ENCODE measurements at regions not wholly inside any gene's neighbourhood (a gene's known extent, or its start where the extent isn't known, plus 50 kb on each side); places are given as distances from the start of the nearest gene placed in this dataset.
"Not testable (repeated sequence)": the region's sequence is repeated elsewhere in the genome, so short reads cannot be mapped to it uniquely, and the experiment has no call there.

GRCh38 chr2:171266102-171266501 is 105.4 kb upstream of the TLK1 start:
- H3K4me3 ChIP-seq (ENCODE audit: low read length) = no peak overlapping the region
- H3K27me3 ChIP-seq (ENCODE audit: insufficient read depth, low read length) = no peaks in the 10 kb centered on the region
- no peaks in the 10 kb centered on the region for H3K9me3 ChIP-seq (ENCODE audit: insufficient read depth, low read depth, low read length)
- no peak overlapping the region for H3K27ac ChIP-seq (ENCODE audit: low read length)
- H3K9ac ChIP-seq (ENCODE audit: low read depth, low read length) = no peak overlapping the region
- H3K36me3 ChIP-seq (ENCODE audit: insufficient read depth, low read depth, low read length) = no peaks in the 10 kb centered on the region
- peaks cover 13% of the 10 kb centered on the region for H3K4me1 ChIP-seq (ENCODE audit: insufficient read depth, low read length)

- peaks cover 19% of the 10 kb centered on the region; the same call in 1 of the 2 replicates for H3K4me1 ChIP-seq (ENCODE audit: insufficient read depth, low read length)
- not testable (repeated sequence) for H3K9ac ChIP-seq (ENCODE audit: low read depth, low read length); H3K27ac ChIP-seq (ENCODE audit: low read length); H3K36me3 ChIP-seq (ENCODE audit: insufficient read depth, low read depth, low read length); H3K9me3 ChIP-seq (ENCODE audit: insufficient read depth, low read depth, low read length); H3K27me3 ChIP-seq (ENCODE audit: insufficient read depth, low read length); H3K4me3 ChIP-seq (ENCODE audit: low read length)
Measured at GRCh38 chr2:171261529-171261928, 100.8 kb upstream of the TLK1 start.

GRCh38 chr2:171260471-171261424 is 100.1 kb upstream of the TLK1 start:
- Histone ChIP-seq H3K9ac (ENCODE audit: low read depth, low read length) (peak overlapping the region; percentile 52; the same call in 1 of the 2 replicates), H3K9me3 (ENCODE audit: insufficient read depth, low read depth, low read length) (no peaks in the 10 kb centered on the region), H3K27me3 (ENCODE audit: insufficient read depth, low read length) (no peaks in the 10 kb centered on the region), H3K27ac (ENCODE audit: low read length) (peak overlapping the region; percentile 96), H3K4me1 (ENCODE audit: insufficient read depth, low read length) (peaks cover 19% of the 10 kb centered on the region; the same call in 1 of the 2 replicates), H3K4me3 (ENCODE audit: low read length) (peak overlapping the region; percentile 1; the same call in 1 of the 2 replicates), H3K36me3 (ENCODE audit: insufficient read depth, low read depth, low read length) (no peaks in the 10 kb centered on the region)

GRCh38 chr2:171254666-171255065 is 94.0 kb upstream of the TLK1 start:
- no peaks in the 10 kb centered on the region for H3K36me3 ChIP-seq (ENCODE audit: insufficient read depth, low read depth, low read length)
- no peak overlapping the region for H3K4me3 ChIP-seq (ENCODE audit: low read length)
- H3K27me3 ChIP-seq (ENCODE audit: insufficient read depth, low read length) = no peaks in the 10 kb centered on the region
- no peaks in the 10 kb centered on the region for H3K4me1 ChIP-seq (ENCODE audit: insufficient read depth, low read length)
- H3K9ac ChIP-seq (ENCODE audit: low read depth, low read length) = no peak overlapping the region
- no peak overlapping the region for H3K27ac ChIP-seq (ENCODE audit: low read length)
- H3K9me3 ChIP-seq (ENCODE audit: insufficient read depth, low read depth, low read length) = no peaks in the 10 kb centered on the region; the same call in 1 of the 2 replicates

GRCh38 chr2:171253900-171254650 is 93.4 kb upstream of the TLK1 start:
- Histone ChIP-seq H3K27me3 (ENCODE audit: insufficient read depth, low read length) (no peaks in the 10 kb centered on the region), H3K27ac (ENCODE audit: low read length) (no peak overlapping the region), H3K9me3 (ENCODE audit: insufficient read depth, low read depth, low read length) (no peaks in the 10 kb centered on the region; the same call in 1 of the 2 replicates), H3K9ac (ENCODE audit: low read depth, low read length) (no peak overlapping the region), H3K4me3 (ENCODE audit: low read length) (no peak overlapping the region), H3K4me1 (ENCODE audit: insufficient read depth, low read length) (no peaks in the 10 kb centered on the region), H3K36me3 (ENCODE audit: insufficient read depth, low read depth, low read length) (no peaks in the 10 kb centered on the region)

- no peak overlapping the region for H3K4me3 ChIP-seq (ENCODE audit: low read length)
- H3K27me3 ChIP-seq (ENCODE audit: insufficient read depth, low read length) = no peaks in the 10 kb centered on the region
- no peaks in the 10 kb centered on the region; the same call in 1 of the 2 replicates for H3K9me3 ChIP-seq (ENCODE audit: insufficient read depth, low read depth, low read length)
- H3K36me3 ChIP-seq (ENCODE audit: insufficient read depth, low read depth, low read length) = no peaks in the 10 kb centered on the region
- no peak overlapping the region for H3K9ac ChIP-seq (ENCODE audit: low read depth, low read length)
- H3K4me1 ChIP-seq (ENCODE audit: insufficient read depth, low read length) = no peaks in the 10 kb centered on the region
- H3K27ac ChIP-seq (ENCODE audit: low read length) = no peak overlapping the region
Measured at GRCh38 chr2:171253279-171253678, 92.6 kb upstream of the TLK1 start.

GRCh38 chr2:171249689-171250088 is 89.0 kb upstream of the TLK1 start:
- H3K9me3 ChIP-seq (ENCODE audit: insufficient read depth, low read depth, low read length) = peaks cover 16% of the 10 kb centered on the region
- H3K9ac ChIP-seq (ENCODE audit: low read depth, low read length) = no peak overlapping the region
- no peaks in the 10 kb centered on the region for H3K4me1 ChIP-seq (ENCODE audit: insufficient read depth, low read length)
- no peak overlapping the region for H3K27ac ChIP-seq (ENCODE audit: low read length)
- H3K27me3 ChIP-seq (ENCODE audit: insufficient read depth, low read length) = no peaks in the 10 kb centered on the region
- no peaks in the 10 kb centered on the region for H3K36me3 ChIP-seq (ENCODE audit: insufficient read depth, low read depth, low read length)
- H3K4me3 ChIP-seq (ENCODE audit: low read length) = no peak overlapping the region

GRCh38 chr2:171247741-171248662 is 87.3 kb upstream of the TLK1 start:
- Histone ChIP-seq H3K36me3 (ENCODE audit: insufficient read depth, low read depth, low read length) (no peaks in the 10 kb centered on the region), H3K27me3 (ENCODE audit: insufficient read depth, low read length) (no peaks in the 10 kb centered on the region), H3K9ac (ENCODE audit: low read depth, low read length) (no peak overlapping the region), H3K4me1 (ENCODE audit: insufficient read depth, low read length) (no peaks in the 10 kb centered on the region), H3K9me3 (ENCODE audit: insufficient read depth, low read depth, low read length) (peaks cover 18% of the 10 kb centered on the region), H3K4me3 (ENCODE audit: low read length) (no peak overlapping the region), H3K27ac (ENCODE audit: low read length) (no peak overlapping the region)

GRCh38 chr2:171244970-171245782 is 84.5 kb upstream of the TLK1 start:
- Histone ChIP-seq H3K36me3 (ENCODE audit: insufficient read depth, low read depth, low read length) (no peaks in the 10 kb centered on the region), H3K27ac (ENCODE audit: low read length) (no peak overlapping the region), H3K4me1 (ENCODE audit: insufficient read depth, low read length) (no peaks in the 10 kb centered on the region), H3K9me3 (ENCODE audit: insufficient read depth, low read depth, low read length) (peaks cover 18% of the 10 kb centered on the region), H3K4me3 (ENCODE audit: low read length) (no peak overlapping the region), H3K27me3 (ENCODE audit: insufficient read depth, low read length) (no peaks in the 10 kb centered on the region), H3K9ac (ENCODE audit: low read depth, low read length) (no peak overlapping the region)

- Histone ChIP-seq H3K9ac (ENCODE audit: low read depth, low read length) (no peak overlapping the region), H3K9me3 (ENCODE audit: insufficient read depth, low read depth, low read length) (peaks cover 18% of the 10 kb centered on the region), H3K36me3 (ENCODE audit: insufficient read depth, low read depth, low read length) (no peaks in the 10 kb centered on the region), H3K4me1 (ENCODE audit: insufficient read depth, low read length) (no peaks in the 10 kb centered on the region), H3K27ac (ENCODE audit: low read length) (no peak overlapping the region), H3K4me3 (ENCODE audit: low read length) (no peak overlapping the region), H3K27me3 (ENCODE audit: insufficient read depth, low read length) (no peaks in the 10 kb centered on the region)
Measured at GRCh38 chr2:171244466-171244969, 83.8 kb upstream of the TLK1 start.

Measured in iPS-20b (cell line).